Peyer's patch (tissue), 4 donors: ENCODE measurements at regions not wholly inside any gene's neighbourhood (a gene's known extent, or its start where the extent isn't known, plus 50 kb on each side); places are given as distances from the start of the nearest gene placed in this dataset.

Experiments
- CTCF ChIP-seq, 6 experiments: fragments of 450-650 bp in 4 of 6; fragments of 200-600 bp in 2 of 6; sonication (generic) in 1 of 6; IDR thresholded peaks; one replicate each; pipeline ENCODE4 v1.5.1; 2017 to 2019; ENCODE audit warnings: antibody characterized with exemption in 6 of 6, mild to moderate bottlenecking in 3 of 6, moderate library complexity in 1 of 6
- POLR2A ChIP-seq, 2 donors: fragments of 450-650 bp; IDR thresholded peaks; one replicate each; pipeline ENCODE4 v1.5.1; 2017; ENCODE audit warnings: antibody characterized with exemption in 2 of 2, mild to moderate bottlenecking in 2 of 2, moderate library complexity in 2 of 2

DNA sequence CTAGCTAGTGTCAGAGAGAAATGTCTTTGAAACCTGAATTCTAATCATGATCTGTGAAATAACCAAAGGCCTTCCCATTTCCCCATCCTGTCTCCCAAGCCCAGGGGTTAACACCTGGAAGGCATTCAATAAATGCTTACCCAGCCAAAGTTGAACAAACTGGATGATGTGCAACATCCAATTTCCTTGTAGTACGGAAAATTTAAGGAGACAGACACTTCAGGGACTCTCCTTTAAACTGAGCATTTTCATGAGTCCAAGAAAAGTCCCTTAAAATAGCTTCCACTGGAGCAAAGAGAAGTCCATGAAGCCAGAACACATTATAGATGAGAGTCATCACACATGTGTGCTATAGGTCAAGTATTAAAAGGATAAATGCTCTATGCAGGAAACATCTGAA, 271.2 kb downstream of the RAB28 start:
- no peak for TF ChIP-seq POLR2A (IDR thresholded peaks at IDR 0.05)
- TF ChIP-seq CTCF (IDR thresholded peaks at IDR 0.05): no peak
